NOMO-1 treated with DMSO at 0.1 percent for 48 hours (cell line): ENCODE measurements at regions not wholly inside any gene's neighbourhood (a gene's known extent, or its start where the extent isn't known, plus 50 kb on each side); places are given as distances from the start of the nearest gene placed in this dataset.

Experiments
- DNase-seq: peaks from one replicate; lab custom pipeline; 2025; ENCODE audit not compliant: unreplicated experiment; lab: John Stamatoyannopoulos, UW

- DNase-seq, result no peak
These were observed 349.1 kb downstream of the LIG4 start for GRCh38 chr13:107866032-107866940.

GRCh38 chr13:107865643-107866031 lies 349.7 kb downstream of the LIG4 start:
- no peak for DNase-seq

GRCh38 chr13:107865318-107865575 lies 350.1 kb downstream of the LIG4 start:
- no peak for DNase-seq

GRCh38 chr13:107864543-107865317 lies 350.6 kb downstream of the LIG4 start:
- no peak for DNase-seq

GRCh38 chr13:107860284-107860683 lies 355.1 kb downstream of the LIG4 start:
- no peak for DNase-seq

- DNase-seq, result no peak
These were observed 360.5 kb downstream of the LIG4 start for GRCh38 chr13:107854880-107855279.

GRCh38 chr13:107852072-107852471 lies 363.3 kb downstream of the LIG4 start:
- DNase-seq, result no peak

- no peak for DNase-seq
These were observed 363.7 kb downstream of the LIG4 start for GRCh38 chr13:107851670-107852069.

GRCh38 chr13:107847406-107847805 lies 367.9 kb downstream of the LIG4 start:
- no peak for DNase-seq

- DNase-seq, result no peak
These were observed 368.7 kb downstream of the LIG4 start for GRCh38 chr13:107846642-107847041.

GRCh38 chr13:107845911-107846310 lies 369.4 kb downstream of the LIG4 start:
- no peak for DNase-seq

- DNase-seq, result no peak
These were observed 371.7 kb downstream of the LIG4 start for GRCh38 chr13:107843681-107844080.

GRCh38 chr13:107843281-107843680 lies 372.1 kb downstream of the LIG4 start:
- DNase-seq, result no peak

GRCh38 chr13:107842562-107843180 lies 372.7 kb downstream of the LIG4 start:
- DNase-seq, result no peak

- DNase-seq, result no peak
These were observed 376.7 kb downstream of the LIG4 start for GRCh38 chr13:107838588-107839161.

- no peak for DNase-seq
These were observed 378.7 kb downstream of the LIG4 start for GRCh38 chr13:107836685-107837084.

- no peak for DNase-seq
These were observed 379.9 kb downstream of the LIG4 start for GRCh38 chr13:107835339-107836018.

GRCh38 chr13:107834717-107835116 lies 380.6 kb downstream of the LIG4 start:
- no peak for DNase-seq

GRCh38 chr13:107834281-107834680 lies 381.1 kb downstream of the LIG4 start:
- no peak for DNase-seq

- DNase-seq, result no peak
These were observed 382.7 kb downstream of the LIG4 start for GRCh38 chr13:107832500-107833100.

GRCh38 chr13:107830804-107831203 lies 384.5 kb downstream of the LIG4 start:
- no peak for DNase-seq
